ENCODE measurements at regions not wholly inside any gene's neighbourhood (a gene's known extent, or its start where the extent isn't known, plus 50 kb on each side); places are given as distances from the start of the nearest gene placed in this dataset.

DNA sequence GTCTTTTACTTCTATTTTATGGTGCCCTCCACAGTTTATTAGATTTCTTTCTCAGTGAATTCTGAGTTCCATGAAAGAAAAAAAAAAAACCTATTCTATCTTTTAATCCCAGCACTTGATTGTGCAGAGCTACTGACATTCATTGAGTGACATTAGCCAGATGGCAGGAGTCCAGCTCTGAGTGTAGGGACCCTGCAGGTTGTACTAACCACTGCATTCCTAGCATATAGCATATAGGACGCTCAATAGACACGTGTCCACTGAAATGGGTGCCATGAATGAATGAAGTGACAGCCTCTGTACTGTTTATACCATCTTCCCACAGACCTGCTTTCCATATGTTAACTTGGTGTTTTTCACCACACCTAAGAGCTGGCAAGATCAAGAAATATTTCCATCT lies 206.3 kb downstream of the RAP2A start:
- TF ChIP-seq CTCF (conservative IDR thresholded peaks at IDR 0.05; ENCODE audit: low read depth, low read length) = no peak
- no peak overlapping the region for H3K4me3 ChIP-seq (ENCODE audit: low read depth, low read length)
- no peak for DNase-seq (ENCODE audit: low read depth)

DNA sequence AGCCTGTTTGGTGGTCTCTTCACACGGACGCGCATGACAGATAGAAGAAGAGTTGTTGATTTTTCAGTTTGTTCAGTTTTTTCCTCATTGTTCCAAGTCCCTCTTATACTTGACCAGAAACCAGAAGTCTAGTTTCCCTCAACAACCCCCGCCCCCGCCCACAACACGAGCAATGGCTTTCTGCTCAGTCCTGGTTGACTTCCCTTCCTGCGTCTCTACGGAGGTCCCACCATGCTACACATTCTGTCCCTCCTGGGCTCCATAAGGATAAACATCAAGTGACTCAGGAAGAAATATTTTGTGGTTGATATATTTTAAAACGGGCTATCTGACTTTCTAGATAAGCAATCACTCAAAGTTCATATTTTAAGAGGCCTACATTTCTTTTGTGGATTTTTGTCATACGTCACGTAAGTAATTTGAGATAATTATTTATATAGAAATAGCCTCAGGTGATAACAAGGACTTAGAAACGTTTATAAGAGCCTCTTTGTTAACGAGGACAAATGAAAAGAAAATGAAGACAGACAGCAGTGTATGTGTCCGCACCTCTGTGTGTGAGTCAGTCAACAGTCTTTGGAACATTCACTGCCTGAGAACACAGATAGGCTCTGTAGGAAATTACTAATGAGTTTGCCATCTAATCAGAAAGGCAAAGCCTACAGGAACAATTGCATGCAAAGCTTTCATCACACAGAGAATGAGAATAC lies 214.4 kb downstream of the RAP2A start:
- no peak for TF ChIP-seq CTCF (conservative IDR thresholded peaks at IDR 0.05; ENCODE audit: low read depth, low read length)
- peak; percentile 67 for DNase-seq (ENCODE audit: low read depth)
- no peak overlapping the region for H3K4me3 ChIP-seq (ENCODE audit: low read depth, low read length)

- no peak for TF ChIP-seq CTCF (conservative IDR thresholded peaks at IDR 0.05; ENCODE audit: low read depth, low read length)
Measured at GRCh38 chr13:97648881-97649224, 214.9 kb downstream of the RAP2A start.

GRCh38 chr13:97653443-97654140 lies 219.6 kb downstream of the RAP2A start:
- no peak for TF ChIP-seq CTCF (conservative IDR thresholded peaks at IDR 0.05; ENCODE audit: low read depth, low read length)
- H3K4me3 ChIP-seq (ENCODE audit: low read depth, low read length) = no peak overlapping the region
- no peak for DNase-seq (ENCODE audit: low read depth)

More at GRCh38 chr13:97648881-97649224, 214.9 kb downstream of the RAP2A start:
- no peak overlapping the region for H3K4me3 ChIP-seq (ENCODE audit: low read depth, low read length)
- no peak for DNase-seq (ENCODE audit: low read depth)

- no peak for DNase-seq (ENCODE audit: low read depth)
- TF ChIP-seq CTCF (conservative IDR thresholded peaks at IDR 0.05; ENCODE audit: low read depth, low read length) = no peak
- no peak overlapping the region for H3K4me3 ChIP-seq (ENCODE audit: low read depth, low read length)
Measured at GRCh38 chr13:97654236-97654635, 220.3 kb downstream of the RAP2A start.

- no peak for DNase-seq (ENCODE audit: low read depth)
- TF ChIP-seq CTCF (conservative IDR thresholded peaks at IDR 0.05; ENCODE audit: low read depth, low read length) = no peak
- no peak overlapping the region for H3K4me3 ChIP-seq (ENCODE audit: low read depth, low read length)
Measured at GRCh38 chr13:97658556-97658955, 224.6 kb downstream of the RAP2A start.

DNA sequence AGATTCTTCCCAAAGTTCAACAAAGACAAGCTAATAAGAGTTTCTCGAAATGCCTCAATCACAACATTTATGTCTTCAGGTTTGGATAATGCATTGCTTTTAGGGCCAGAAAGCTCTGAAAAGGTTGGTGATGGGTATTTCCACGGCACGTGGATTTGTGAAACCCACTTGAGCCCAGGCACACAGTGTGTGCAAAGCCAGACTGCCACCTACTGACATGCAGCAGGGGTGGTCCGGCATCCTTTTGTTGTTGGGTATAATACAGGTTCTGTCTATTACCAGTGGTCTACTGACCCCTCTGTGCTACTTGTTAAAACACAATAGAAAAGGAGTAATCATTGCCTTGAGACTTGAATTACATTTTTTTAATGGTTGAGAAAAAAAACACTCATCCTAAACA lies 225.6 kb downstream of the RAP2A start:
- peak; percentile 59 for DNase-seq (ENCODE audit: low read depth)
- TF ChIP-seq CTCF (conservative IDR thresholded peaks at IDR 0.05; ENCODE audit: low read depth, low read length) = peak; percentile 66
- no peak overlapping the region for H3K4me3 ChIP-seq (ENCODE audit: low read depth, low read length)

Data from choroid plexus epithelial cell (primary cell).